ENCODE measurements at regions not wholly inside any gene's neighbourhood (a gene's known extent, or its start where the extent isn't known, plus 50 kb on each side); places are given as distances from the start of the nearest gene placed in this dataset.
"Not testable (repeated sequence)": the region's sequence is repeated elsewhere in the genome, so short reads cannot be mapped to it uniquely, and the experiment has no call there.

DNA sequence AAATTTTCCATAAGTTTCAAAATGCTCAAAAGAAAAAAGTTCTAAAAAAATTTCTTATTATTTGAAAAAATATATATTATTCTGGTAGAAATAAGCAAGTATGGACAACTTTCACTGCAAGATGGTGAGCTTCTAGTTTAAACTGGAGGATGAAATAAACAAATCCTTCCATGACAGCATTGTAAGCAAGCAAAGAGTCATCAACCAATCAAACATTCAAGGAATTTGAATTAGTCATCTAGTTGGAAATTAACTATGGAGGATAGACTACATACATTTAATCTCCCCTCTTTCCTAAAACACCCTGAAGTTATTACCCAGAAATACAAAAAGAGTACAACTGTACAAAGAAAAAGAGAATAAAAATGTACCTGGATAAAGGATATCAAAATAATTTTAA is 51.0 kb upstream of the IRX5 start:
- Mint-ChIP-seq H3K4me1 (no peaks in the 10 kb centered on the region), H3K4me3 (no peak overlapping the region), H3K9me3 (ENCODE audit: low read depth) (no peaks in the 10 kb centered on the region), H3K27ac (no peak overlapping the region), H3K36me3 (no peaks in the 10 kb centered on the region), H3K27me3 (no peaks in the 10 kb centered on the region)
- DNase-seq = no peak
- CTCF ChIA-PET = no interaction called here
- no peak for ATAC-seq

DNA sequence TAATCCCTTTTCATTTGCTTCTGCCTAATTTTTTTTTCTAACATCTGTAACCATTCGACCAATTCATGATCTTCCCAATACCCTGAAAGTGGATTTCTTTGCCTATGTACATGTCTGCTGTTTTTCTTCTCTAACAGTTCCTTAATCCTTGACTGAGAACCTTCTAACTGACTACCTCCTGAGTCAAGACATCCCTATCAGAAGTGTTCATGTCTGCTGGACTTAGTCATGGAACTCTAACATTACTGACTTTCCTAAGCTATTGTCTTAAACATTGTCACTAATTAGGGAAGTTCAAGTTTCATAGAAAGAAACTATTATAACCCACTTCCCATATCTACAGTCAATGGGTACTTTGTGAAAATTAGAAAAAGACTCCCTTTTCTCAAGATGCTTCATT is 52.4 kb upstream of the IRX5 start:
- H3K27me3 Mint-ChIP-seq = no peaks in the 10 kb centered on the region
- H3K4me3 Mint-ChIP-seq = no peak overlapping the region
- no peak overlapping the region for H3K27ac Mint-ChIP-seq
- ATAC-seq (no peak), DNase-seq (no peak)
- no peaks in the 10 kb centered on the region for H3K36me3 Mint-ChIP-seq
- H3K4me1 Mint-ChIP-seq = no peaks in the 10 kb centered on the region
- H3K9me3 Mint-ChIP-seq (ENCODE audit: low read depth) = no peaks in the 10 kb centered on the region
- CTCF ChIA-PET = no interaction called here

DNA sequence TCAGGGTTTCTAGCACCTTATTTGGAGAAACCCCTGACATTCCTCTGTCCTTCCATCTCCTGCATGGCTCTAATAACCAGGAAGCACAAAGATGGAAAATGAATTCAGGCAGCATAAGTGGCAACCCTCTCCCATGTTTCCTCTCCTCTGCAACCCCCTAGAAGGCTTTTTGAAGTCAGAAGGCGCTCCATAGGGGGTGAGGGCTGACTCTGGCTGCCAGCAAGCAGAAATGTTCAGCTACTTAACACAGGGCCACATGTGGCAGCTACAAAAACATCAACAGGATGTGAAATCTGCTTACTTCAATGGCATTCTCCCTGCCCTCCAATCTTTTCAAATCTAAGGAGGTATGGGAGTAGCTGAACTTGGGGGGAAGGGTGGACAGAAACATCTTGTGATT is 55.2 kb upstream of the IRX5 start:
- CTCF ChIA-PET = no interaction called here
- Mint-ChIP-seq H3K36me3 (no peaks in the 10 kb centered on the region), H3K4me1 (no peaks in the 10 kb centered on the region), H3K27ac (no peak overlapping the region), H3K4me3 (no peak overlapping the region), H3K27me3 (no peaks in the 10 kb centered on the region), H3K9me3 (ENCODE audit: low read depth) (peaks cover 2% of the 10 kb centered on the region)
- no peak for DNase-seq
- no peak for ATAC-seq

DNA sequence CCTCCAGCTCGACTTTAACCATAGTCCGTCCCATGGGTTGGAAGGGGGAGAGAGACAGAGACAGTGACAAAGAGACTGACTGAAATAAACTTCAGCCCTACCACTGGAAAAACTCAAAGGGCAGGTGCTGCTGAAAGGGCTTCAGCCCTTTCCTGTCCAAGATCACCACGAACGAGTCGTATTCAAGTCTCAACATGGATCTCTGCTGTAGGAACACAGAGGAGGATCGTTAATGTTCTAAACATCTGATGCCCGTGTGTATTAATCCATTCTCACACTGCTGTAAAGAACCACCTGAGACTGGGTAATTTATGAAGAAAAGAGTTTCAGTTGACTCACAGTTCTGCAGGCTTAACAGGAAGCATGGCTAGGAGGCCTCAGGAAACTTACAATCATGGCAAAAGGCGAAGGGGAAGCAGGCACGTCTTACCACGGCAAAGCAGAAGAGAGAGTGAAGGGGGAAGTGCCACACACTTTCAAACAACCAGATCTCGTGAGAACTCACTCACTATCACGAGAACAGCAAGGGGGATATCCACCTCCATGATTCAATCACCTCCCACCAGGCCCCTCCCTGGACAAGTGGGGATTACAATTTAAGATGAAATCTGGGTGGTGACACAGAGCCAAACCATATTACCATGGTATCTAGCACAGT is 56.8 kb upstream of the IRX5 start:
- H3K36me3 Mint-ChIP-seq; H3K4me3 Mint-ChIP-seq; H3K4me1 Mint-ChIP-seq; H3K27ac Mint-ChIP-seq; H3K27me3 Mint-ChIP-seq; DNase-seq; ATAC-seq; H3K9me3 Mint-ChIP-seq (ENCODE audit: low read depth); CTCF ChIA-PET: not testable (repeated sequence)

DNA sequence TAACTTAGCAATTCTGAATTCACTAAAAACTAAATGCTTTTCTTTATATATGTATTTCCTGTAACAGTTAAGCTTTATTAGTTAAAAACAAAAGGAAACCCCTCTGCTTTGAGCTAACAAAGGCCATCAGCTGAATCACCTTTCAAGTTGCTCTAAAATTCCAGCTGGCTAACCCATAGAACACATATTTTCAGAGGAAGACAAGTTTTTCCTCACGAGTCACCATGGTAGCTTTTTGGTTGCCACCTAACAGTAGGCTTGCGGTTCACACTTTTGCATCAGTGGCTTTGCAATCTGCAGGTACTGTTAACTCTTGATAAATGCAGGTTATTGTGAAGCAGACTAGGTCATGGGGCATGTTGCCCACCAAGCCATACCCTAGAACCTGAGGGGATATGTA is 57.6 kb upstream of the IRX5 start:
- ATAC-seq = no peak
- DNase-seq = no peak
- Mint-ChIP-seq H3K9me3 (ENCODE audit: low read depth) (peaks cover 2% of the 10 kb centered on the region), H3K4me3 (no peak overlapping the region), H3K27me3 (no peaks in the 10 kb centered on the region), H3K4me1 (no peaks in the 10 kb centered on the region), H3K27ac (no peak overlapping the region), H3K36me3 (no peaks in the 10 kb centered on the region)
- CTCF ChIA-PET = no interaction called here

DNA sequence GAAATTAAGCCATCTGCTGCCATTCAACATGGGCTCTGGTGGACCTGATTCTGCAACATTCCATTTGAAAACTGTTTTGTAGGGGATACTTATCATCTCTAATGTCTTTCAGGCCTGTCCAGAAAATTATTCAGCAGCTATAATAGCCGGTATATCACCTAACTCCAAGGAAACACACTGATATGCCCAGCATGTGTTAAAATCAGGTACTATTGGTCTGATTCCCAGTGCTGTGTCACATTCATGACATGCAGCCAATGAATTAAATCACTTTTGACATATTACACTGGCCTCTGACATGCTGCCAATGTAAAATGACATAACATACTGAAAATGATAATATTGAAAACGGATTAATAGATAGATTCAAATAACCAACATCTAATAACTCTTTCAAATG is 60.5 kb upstream of the IRX5 start:
- CTCF ChIA-PET = no interaction called here
- Mint-ChIP-seq H3K36me3 (no peaks in the 10 kb centered on the region), H3K27me3 (no peaks in the 10 kb centered on the region), H3K9me3 (ENCODE audit: low read depth) (peaks cover 2% of the 10 kb centered on the region), H3K4me3 (no peak overlapping the region), H3K4me1 (no peaks in the 10 kb centered on the region), H3K27ac (no peak overlapping the region)
- DNase-seq (no peak), ATAC-seq (no peak)

DNA sequence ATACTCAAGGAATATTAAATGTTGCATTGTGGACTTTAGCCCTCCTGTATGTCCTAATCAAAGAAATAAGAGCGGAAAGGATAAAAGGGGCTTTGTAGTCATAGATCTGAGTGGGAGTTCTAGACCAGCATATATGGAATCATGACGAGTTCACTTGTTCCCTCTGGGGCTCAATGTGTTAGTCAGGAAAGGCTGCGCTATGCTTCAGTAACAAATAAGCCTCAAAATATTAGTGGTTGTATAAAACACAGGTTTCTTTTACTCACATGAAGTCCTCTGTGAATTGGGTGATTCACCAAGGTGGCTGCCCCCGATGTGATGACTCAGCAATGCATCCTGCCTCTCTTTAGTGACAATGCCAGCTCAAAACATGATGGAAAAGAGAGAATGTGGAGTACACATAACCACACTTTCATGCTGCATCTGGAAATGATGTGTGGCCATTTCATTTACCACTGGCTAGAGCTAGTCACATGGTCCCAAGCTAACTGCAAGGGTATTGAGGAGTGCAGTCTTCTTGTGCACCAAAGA is 63.3 kb upstream of the IRX5 start:
- H3K4me3 Mint-ChIP-seq = no peak overlapping the region
- CTCF ChIA-PET = no interaction called here
- H3K9me3 Mint-ChIP-seq (ENCODE audit: low read depth) = peaks cover under 1% of the 10 kb centered on the region
- no peaks in the 10 kb centered on the region for H3K36me3 Mint-ChIP-seq
- DNase-seq (no peak), ATAC-seq (no peak)
- H3K4me1 Mint-ChIP-seq = no peaks in the 10 kb centered on the region
- no peak overlapping the region for H3K27ac Mint-ChIP-seq
- no peaks in the 10 kb centered on the region for H3K27me3 Mint-ChIP-seq

DNA sequence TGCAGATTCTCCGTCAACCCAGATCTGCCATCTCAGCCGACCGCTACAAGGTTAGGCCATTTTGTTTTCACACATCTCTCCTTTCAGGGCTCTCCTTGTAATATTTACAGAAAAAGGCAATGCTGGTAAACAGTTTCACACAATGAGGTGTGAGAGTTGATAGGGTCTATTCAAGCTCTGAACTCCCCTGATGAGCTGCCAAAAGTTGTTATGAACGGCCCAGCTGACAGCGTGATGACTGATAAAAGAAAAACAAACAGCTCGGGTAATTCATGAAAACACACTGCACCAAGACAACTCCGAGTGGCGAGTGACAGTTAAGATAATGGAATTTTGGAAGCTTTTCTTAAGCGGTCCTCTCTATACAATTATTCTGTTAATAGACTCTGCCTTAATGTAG is 68.1 kb upstream of the IRX5 start:
- ATAC-seq (no peak), DNase-seq (no peak)
- H3K4me3 Mint-ChIP-seq = no peak overlapping the region
- H3K36me3 Mint-ChIP-seq = no peaks in the 10 kb centered on the region
- no peaks in the 10 kb centered on the region for H3K27me3 Mint-ChIP-seq
- H3K27ac Mint-ChIP-seq = no peak overlapping the region
- no peaks in the 10 kb centered on the region for H3K4me1 Mint-ChIP-seq
- no peaks in the 10 kb centered on the region for H3K9me3 Mint-ChIP-seq (ENCODE audit: low read depth)
- CTCF ChIA-PET = no interaction called here

DNA sequence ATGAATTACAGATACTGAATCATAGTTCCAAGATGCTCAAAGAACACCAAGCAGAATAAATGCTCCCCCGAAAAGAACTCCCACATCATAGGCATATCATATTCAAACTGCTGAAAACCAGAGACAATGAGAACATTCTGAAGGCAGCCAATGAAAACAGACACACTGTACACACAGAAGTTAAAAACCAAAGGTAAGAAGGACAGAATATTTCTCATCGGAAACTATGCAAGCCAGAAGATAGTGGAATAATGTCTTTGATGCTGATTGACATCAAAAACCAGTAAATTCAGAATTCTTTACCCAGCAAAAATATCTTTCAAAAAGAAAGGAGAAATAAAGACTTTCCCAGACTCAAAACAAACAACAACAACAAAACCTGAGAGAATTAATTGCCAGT is 73.8 kb upstream of the IRX5 start:
- H3K36me3 Mint-ChIP-seq = no peaks in the 10 kb centered on the region
- no peak overlapping the region for H3K27ac Mint-ChIP-seq
- peaks cover 2% of the 10 kb centered on the region for H3K9me3 Mint-ChIP-seq (ENCODE audit: low read depth)
- no peak for DNase-seq
- H3K27me3 Mint-ChIP-seq = no peaks in the 10 kb centered on the region
- H3K4me3 Mint-ChIP-seq = no peak overlapping the region
- H3K4me1 Mint-ChIP-seq = no peaks in the 10 kb centered on the region
- CTCF ChIA-PET = no interaction called here
- ATAC-seq = no peak

DNA sequence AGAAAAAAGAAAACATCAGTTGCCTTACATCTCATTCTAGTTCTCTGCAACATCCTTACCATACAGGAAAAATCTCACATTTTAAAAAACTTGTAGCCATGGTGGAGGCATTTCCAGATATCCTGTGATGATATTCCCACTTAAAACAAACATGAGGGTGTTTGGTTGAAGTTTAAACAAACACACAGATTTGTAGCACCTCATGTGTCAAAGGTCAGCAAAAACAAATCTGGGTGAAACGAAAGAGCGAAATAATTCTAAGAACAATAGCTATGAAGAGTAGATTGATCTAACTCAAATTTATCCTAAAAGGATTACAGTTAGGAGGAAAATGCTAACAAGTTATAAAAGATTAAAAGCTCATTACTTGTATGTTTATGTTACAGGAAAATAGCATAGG is 83.1 kb upstream of the IRX5 start:
- Mint-ChIP-seq H3K9me3 (ENCODE audit: low read depth) (peaks cover 5% of the 10 kb centered on the region), H3K4me1 (no peaks in the 10 kb centered on the region), H3K4me3 (no peak overlapping the region), H3K36me3 (no peaks in the 10 kb centered on the region), H3K27me3 (no peaks in the 10 kb centered on the region), H3K27ac (no peak overlapping the region)
- DNase-seq (no peak), ATAC-seq (no peak)
- CTCF ChIA-PET = no interaction called here

DNA sequence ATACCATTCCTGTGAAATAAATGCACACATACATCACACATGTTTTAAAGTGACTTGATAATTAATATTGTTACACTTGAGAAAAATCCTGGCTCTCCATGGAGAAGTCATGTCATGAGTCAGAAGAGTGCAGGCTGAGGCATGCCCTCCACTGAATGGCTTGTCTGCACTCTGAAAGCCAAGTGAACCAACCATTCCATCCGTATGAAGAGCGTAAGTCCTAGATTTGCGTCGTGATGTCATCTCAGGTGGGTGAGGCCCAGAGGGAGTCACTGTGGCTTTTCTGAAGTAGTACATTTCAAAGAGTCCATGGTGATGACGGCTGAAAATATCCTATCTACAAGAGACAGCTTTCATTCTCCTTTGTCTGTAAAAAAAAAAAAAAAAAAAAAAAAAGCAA is 83.5 kb upstream of the IRX5 start:
- Mint-ChIP-seq H3K4me3 (no peak overlapping the region), H3K4me1 (no peaks in the 10 kb centered on the region), H3K36me3 (no peaks in the 10 kb centered on the region), H3K9me3 (ENCODE audit: low read depth) (peaks cover 5% of the 10 kb centered on the region), H3K27ac (no peak overlapping the region), H3K27me3 (no peaks in the 10 kb centered on the region)
- DNase-seq (no peak), ATAC-seq (no peak)
- CTCF ChIA-PET = no interaction called here

DNA sequence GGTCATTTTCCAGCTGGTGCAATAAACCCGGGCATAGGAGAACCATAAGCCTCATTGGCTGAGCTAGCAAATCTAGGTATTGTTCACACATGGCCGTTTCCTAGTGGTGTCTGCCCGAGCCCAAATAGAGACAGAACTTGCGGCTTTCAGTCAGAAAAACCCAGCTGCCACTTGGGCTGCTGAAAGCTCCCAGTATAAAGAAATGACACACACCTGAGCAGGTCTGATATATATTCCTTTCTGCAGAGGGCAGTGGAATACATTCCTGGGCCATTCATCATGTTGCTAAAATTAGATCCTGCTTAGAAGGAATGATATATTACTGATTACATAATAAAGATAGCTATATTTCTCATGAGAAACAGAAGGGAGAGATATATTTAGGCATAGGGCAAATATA is 83.9 kb upstream of the IRX5 start:
- ATAC-seq = no peak
- Mint-ChIP-seq H3K4me3 (no peak overlapping the region), H3K4me1 (no peaks in the 10 kb centered on the region), H3K27ac (no peak overlapping the region), H3K9me3 (ENCODE audit: low read depth) (peaks cover 5% of the 10 kb centered on the region), H3K27me3 (no peaks in the 10 kb centered on the region), H3K36me3 (no peaks in the 10 kb centered on the region)
- DNase-seq = no peak
- CTCF ChIA-PET = no interaction called here

DNA sequence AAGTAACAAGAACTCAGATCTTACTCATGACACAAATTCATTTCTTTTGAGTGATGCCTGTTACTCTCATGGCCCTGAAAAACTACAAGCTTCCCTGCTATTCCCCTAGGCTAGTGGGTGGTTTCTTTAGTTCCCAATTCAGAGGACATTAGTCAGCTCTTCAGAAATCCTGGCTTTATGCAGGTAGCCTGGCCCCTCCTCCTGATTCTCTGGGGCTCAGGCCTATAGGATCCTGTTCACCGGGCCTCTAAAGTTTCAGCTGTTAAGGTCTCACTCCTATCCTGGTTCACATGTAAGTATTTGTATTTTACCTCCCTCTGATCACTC is 87.3 kb upstream of the IRX5 start:
- DNase-seq (no peak), ATAC-seq (no peak)
- Mint-ChIP-seq H3K4me1 (no peaks in the 10 kb centered on the region), H3K4me3 (no peak overlapping the region), H3K9me3 (ENCODE audit: low read depth) (peaks cover 7% of the 10 kb centered on the region), H3K27ac (no peak overlapping the region), H3K36me3 (no peaks in the 10 kb centered on the region), H3K27me3 (no peaks in the 10 kb centered on the region)
- CTCF ChIA-PET = no interaction called here

DNA sequence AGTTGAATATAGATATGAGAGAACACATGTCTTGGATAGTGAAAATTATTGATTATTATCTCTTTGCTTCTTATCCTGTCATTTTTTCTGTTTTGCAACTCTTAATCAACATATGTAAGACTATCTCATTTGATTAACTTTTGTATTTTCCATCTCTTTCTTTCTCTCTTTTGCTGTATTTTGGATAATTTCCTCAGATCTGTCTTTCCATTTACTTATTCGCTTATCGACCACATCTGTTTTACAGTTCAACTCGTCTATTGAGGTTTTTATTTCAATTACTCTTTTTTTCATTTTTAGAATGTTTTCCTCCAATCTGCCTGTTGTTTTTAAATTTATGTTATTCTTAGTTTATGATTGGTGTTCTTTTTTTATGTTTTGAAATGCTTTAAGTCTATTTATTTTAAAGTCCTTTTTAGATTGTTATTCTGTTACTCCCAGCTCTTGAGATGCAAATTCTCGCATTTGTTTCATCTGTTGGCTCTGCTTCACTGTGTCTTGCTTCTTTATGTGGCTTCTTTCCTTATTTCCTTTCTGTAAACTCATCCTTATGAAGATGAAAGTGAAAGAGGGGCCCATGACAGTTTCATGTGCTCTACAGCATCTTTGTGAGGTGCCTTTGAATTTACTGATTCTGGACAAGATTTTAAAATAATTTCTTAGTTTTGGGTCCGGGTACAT is 87.8 kb upstream of the IRX5 start:
- CTCF ChIA-PET = no interaction called here
- DNase-seq = no peak
- no peaks in the 10 kb centered on the region for H3K36me3 Mint-ChIP-seq
- ATAC-seq = no peak
- H3K9me3 Mint-ChIP-seq (ENCODE audit: low read depth) = peaks cover 8% of the 10 kb centered on the region
- H3K27me3 Mint-ChIP-seq = no peaks in the 10 kb centered on the region
- H3K27ac Mint-ChIP-seq = no peak overlapping the region
- H3K4me1 Mint-ChIP-seq = no peaks in the 10 kb centered on the region
- no peak overlapping the region for H3K4me3 Mint-ChIP-seq

DNA sequence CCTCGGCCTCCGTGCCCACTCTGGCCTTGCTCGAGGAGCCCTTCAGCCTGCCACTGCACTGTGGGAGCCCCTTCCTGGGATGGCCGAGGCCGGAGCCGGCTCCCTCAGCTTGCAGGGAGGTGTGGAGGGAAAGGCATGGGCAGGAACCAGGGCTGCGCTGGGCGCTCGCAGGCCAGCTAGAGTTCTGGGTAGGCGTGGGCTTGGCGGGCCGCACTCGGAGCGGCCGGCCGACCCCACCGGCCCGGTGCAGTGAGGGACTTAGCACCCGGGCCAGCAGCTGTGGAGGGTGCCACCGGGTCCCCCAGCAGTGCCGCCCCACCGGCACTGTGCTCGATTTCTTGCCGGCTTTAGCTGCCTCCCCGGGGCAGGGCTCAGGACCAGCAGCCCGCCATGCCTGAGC is 101.0 kb upstream of the IRX5 start:
- Mint-ChIP-seq H3K4me1 (no peaks in the 10 kb centered on the region), H3K9me3 (ENCODE audit: low read depth) (peaks cover 12% of the 10 kb centered on the region), H3K27ac (no peak overlapping the region), H3K27me3 (no peaks in the 10 kb centered on the region), H3K4me3 (no peak overlapping the region), H3K36me3 (no peaks in the 10 kb centered on the region)
- CTCF ChIA-PET = no interaction called here
- DNase-seq (no peak), ATAC-seq (no peak)
